ENCODE measurements at regions not wholly inside any gene's neighbourhood (a gene's known extent, or its start where the extent isn't known, plus 50 kb on each side); places are given as distances from the start of the nearest gene placed in this dataset.

DNA sequence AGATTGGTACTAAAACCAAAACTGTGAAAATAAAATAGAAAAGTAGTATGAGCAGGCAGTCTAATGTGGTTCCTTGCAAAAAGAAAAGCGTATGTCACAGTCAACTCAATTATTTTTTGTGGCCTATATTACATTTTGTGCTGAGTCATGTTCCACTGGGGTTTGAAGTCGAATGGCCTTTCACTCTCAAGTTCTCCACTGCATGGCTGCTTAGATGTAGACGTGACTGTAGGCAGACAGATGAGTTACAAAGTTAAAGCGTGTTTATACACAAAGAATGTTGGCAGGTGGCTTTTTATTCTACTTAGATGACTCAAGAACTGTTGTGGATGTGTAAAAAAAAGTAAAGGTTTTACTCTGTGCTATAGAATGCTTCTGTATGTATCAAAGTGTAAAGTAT lies 133.9 kb downstream of the SLITRK6 start:
- no peak for DNase-seq (ENCODE audit: low read depth)

- no peak for DNase-seq (ENCODE audit: low read depth)
These were observed 135.4 kb downstream of the SLITRK6 start for GRCh38 chr13:85663856-85664255.

GRCh38 chr13:85662186-85662585 lies 137.0 kb downstream of the SLITRK6 start:
- DNase-seq (ENCODE audit: low read depth) = no peak

GRCh38 chr13:85661675-85662074 lies 137.5 kb downstream of the SLITRK6 start:
- DNase-seq (ENCODE audit: low read depth) = no peak

- DNase-seq (ENCODE audit: low read depth) = no peak
These were observed 139.7 kb downstream of the SLITRK6 start for GRCh38 chr13:85659493-85659892.

DNA sequence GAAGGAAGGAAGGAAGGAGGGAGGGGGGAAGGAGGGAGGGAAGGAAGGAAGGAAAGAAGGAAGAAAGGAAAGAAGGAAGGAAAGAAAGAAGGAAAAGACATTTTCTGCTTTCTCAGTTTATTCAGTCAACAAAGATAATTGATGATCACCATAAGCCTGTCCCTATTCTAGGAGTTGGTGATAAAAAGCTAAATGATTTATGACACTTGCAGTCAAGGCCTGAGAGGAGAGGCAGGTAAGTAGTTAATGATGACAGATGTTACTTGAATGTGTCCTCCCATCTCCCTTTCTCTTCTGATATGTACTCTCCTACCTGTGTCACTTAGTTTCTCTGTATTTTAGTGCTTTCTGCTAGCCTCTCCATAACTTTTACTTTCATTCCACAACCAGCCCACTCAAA lies 141.3 kb downstream of the SLITRK6 start:
- no peak for DNase-seq (ENCODE audit: low read depth)

DNA sequence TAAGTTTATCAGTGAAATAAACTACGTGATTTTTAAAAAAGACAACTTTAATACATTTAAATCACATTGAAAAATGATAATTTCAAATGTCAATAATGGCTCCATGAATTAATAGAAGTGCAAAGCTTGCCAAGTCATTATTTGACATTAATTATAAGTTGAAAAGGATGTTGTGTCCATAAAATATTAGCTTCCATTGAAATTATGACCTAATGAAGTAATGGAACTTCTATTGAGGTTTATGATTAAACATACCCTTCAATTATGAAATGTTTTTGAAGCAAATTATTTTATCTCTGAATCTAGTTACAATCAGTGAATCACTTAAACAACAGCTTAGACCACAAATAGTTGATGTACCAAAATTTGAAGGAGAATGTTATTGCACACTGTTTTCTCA lies 144.2 kb downstream of the SLITRK6 start:
- no peak for DNase-seq (ENCODE audit: low read depth)

DNA sequence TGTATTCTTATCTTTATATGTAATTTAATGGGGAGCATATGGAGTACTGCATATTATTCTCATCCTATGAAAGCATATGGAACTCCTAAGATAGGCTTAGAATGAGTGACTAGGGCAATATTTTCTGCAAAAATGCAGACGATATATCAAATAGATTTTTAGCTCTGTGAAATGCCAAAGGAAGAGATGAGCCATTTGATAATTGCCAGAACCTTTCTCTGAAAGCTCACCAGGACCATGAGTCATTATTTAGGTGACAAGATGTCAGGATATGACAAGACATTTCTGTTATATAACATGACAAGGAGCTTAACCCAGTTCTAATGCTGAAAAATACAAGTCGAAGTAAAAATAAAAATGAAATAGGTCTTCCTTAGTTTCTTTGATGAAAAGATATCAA lies 145.0 kb downstream of the SLITRK6 start:
- DNase-seq (ENCODE audit: low read depth) = no peak

GRCh38 chr13:85653681-85654080 lies 145.5 kb downstream of the SLITRK6 start:
- no peak for DNase-seq (ENCODE audit: low read depth)

DNA sequence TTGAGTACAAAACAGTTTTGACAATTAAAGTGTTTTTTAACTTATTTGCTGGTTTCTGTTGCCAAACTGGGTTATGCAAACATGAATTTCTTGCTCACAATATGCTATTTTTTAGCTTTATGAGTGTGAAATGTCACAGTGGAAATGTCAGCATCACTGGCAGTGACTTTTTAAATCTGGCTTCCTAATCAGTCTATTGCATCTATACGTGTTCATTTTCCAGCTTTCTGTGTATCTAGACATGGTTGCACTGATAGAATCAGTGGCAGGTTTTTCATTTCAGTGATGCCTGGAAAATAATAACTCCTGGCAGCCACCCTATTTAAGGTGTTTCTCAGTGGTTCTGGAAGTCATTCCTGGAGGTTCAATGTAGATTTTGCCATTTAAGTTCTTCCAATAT lies 146.7 kb downstream of the SLITRK6 start:
- DNase-seq (ENCODE audit: low read depth) = no peak

- DNase-seq (ENCODE audit: low read depth) = no peak
These were observed 147.8 kb downstream of the SLITRK6 start for GRCh38 chr13:85651440-85651839.

DNA sequence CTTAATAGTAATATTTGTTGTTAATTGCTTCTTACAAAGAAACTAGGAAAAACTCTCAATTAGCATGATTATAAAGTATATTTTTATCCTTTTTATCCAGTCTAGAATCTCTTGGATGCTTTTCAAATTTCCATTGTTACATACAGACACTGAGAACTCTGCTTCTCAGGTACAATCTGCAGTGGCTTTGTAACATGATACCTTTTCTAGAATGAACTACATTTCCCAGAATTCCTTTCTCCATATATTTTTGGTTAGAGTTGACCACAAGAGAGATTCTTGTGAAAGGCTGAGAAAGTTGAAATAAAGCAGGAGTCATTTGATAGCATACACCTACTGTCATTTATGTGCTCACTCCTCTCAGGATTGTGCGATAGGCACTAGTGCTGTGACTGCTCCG lies 148.6 kb downstream of the SLITRK6 start:
- no peak for DNase-seq (ENCODE audit: low read depth)

DNA sequence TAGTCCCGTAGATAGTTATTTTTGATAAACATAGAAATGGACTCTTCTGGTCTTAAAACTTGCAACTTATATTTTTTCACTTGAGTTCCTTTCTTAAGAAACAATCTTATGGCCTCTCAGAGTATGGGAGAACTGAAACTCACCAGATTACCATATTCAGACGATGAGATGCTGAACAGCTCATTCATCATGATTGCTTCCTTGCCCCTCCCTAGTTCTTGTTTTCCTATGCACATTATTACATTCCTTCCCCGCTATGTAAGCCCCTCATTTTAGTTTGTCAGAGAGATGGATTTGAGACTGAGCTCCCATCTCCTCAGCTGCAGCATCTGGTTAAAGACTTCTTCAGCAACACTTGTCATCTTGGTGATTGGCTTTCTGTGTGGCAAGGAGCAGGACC lies 158.5 kb downstream of the SLITRK6 start:
- no peak for DNase-seq (ENCODE audit: low read depth)

DNA sequence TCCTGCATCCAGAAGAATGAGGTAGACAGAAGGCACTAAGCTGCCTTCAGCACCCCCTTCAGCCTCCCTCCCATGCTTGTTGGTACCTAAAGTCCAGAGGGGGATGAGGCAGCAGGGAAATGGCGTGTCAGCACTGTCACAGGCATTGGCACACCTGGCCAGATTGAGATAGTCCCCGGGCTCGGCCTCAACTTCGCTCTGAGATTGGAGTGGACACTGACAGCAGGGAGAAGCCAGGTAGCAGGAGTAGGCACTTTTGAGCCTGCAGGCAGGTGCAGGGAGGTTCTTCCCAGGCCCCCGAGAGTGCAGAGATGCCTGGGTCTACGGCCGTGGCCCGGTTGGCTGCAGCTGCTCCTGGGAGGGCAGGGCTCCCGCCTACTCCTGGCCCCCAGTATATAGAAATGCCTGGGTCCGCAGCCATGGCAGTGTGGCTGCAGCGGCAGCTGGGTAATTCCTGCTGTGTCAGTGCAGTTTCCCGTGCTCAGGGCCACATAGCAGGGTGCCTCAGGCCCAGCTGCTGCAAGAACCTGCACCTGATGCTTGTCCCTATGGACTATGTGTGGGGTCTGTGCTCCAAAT lies 160.3 kb downstream of the SLITRK6 start:
- DNase-seq (ENCODE audit: low read depth) = no peak

GRCh38 chr13:85638265-85638664 lies 161.0 kb downstream of the SLITRK6 start:
- no peak for DNase-seq (ENCODE audit: low read depth)

DNA sequence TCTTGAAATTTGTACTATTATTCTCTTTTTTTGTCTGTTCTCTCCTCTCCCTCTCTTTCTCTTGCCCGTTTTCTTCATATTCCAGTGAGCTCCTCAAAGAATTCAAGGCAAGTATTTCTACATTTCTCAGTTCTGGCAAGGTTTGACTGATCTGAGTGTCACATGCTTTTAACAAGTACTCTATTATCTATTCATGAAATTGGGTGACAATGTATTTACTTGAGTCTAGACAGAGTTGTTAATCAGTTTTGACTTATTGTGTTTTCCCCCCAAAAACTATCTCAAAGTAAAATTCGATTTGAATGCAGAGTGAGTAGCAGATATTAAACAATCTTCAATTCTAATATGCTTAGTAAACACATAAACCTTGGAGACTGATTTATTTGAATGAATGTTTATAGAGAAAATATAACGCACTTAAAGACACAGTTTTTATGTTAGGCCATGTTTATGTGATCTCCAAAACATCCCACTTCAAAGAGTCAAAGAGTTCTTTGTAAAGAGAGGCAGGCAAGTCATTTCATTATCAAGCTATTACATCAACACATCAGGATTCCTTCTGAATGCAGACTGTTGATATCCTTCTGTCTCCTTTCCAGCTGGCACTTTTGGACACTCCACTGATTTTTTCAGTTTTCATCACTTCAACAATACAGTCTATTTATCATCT lies 166.6 kb downstream of the SLITRK6 start:
- no peak for DNase-seq (ENCODE audit: low read depth)

DNA sequence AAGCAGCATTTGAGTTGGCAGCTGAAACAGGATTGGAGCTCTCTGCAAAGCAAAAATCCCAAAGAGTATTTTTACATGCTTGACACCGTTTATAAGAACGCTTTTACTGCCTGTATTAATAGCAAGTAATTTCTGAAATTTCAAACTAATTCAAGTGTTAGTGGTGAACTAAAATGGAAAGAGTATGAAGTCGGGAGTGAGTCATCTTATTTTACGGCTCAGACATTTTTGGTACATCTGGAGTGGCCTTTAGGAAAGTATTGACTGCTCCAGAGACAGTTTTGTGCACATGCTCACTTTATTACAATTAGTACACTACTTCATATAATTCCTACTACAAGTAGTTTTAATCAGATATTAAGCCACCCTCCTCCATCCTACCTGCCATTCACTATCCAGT lies 167.4 kb downstream of the SLITRK6 start:
- no peak for DNase-seq (ENCODE audit: low read depth)

DNA sequence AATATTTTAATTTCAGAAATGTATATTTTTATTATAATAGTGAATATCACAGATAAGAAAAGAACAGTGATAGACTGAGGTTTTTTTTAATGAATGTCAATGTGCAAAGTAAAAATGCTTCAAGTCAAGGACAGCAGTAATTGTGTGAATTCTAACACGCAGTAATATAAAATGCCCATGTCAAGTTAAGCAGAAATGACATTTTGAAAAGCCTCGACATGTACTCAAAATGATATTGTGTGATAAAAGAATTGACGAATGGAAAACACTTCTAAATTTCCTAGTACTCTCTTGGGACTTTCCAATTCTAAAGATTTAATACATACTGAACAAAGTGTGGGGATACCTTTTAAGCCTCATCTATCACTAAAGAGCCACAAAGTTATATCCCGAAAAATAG lies 172.6 kb downstream of the SLITRK6 start:
- no peak for DNase-seq (ENCODE audit: low read depth)

DNA sequence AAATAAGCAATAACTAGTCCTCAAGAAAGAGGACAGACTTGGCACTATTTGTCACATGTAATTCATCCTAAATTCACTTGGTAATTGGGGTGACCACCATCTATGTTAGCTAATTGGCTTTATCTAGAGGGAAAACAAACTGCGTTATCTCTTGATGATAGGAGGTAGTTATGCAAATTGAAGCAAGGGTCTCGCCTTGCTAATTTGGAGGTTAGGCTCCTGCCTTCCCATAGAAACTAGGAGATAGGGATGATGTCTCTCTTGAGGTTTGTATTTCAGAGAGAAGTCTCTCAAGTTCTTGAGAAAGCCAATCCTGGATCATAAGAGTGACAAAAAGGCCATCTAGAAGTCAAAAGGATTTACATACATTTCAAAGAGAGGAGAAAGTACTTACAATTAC lies 179.9 kb downstream of the SLITRK6 start:
- no peak for DNase-seq (ENCODE audit: low read depth)

DNA sequence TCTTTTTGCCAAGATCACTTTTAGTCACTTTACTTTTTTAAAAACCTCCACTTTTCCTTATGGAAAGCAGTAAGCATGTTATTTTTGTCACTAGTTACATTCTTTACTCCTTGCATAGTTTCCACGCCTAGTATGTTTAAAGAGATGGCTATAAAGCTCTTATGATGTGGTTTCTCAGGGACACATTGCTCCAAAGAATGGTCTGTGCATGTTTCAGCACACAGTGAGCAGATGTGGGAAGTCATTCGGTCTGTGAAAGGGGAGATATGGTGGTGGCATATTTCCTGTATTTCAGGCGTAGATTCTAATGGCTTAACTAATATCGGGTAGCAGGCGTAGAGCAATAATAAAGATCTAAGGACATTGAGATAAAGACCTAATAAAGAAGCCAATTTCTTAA lies 180.7 kb downstream of the SLITRK6 start:
- no peak for DNase-seq (ENCODE audit: low read depth)

DNA sequence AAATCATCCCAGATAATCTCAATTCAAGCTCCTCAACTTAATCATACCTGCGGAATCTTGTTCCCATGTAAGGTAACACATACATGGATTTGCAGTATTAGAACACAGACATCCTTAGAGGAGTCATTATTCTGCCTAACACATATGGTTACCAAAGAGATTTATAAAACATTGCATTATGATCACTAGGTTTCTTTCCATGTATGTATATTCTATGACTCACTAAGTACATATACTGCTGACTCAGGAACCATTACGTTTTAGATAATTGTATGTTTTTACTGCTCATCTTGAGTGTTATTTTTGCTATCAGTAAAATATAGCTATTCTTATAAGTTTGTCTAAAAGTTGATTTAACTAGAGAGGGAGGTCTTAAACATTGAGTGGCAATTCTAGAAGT lies 182.9 kb downstream of the SLITRK6 start:
- DNase-seq (ENCODE audit: low read depth) = no peak

DNA sequence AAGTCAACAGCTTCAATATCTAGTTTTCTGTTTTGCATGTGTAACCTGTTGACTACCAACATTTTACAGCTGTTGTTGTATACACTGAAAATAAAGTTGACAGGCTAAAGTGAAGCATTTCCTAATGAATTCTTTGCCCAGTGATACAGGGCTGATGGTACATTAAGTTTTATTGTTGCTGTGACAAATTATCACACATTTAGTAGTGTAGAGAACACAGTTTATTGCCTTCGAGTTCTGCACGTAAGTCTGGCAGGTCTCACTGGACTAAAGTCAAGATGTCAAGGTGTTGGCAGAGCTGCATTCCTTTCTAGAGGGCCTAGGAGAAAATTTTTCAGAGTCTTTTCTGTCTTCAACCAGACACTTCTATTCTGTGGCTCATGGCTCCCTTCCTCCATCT lies 184.2 kb downstream of the SLITRK6 start:
- DNase-seq (ENCODE audit: low read depth) = no peak

GRCh38 chr13:85610024-85610423 lies 189.2 kb downstream of the SLITRK6 start:
- DNase-seq (ENCODE audit: low read depth) = no peak
